GM23338 (cell line): ENCODE measurements at regions not wholly inside any gene's neighbourhood (a gene's known extent, or its start where the extent isn't known, plus 50 kb on each side); places are given as distances from the start of the nearest gene placed in this dataset.

Experiments
- ATAC-seq: fragments of 200-7000 bp; cut with Tn5 transposase; 3 replicates; pipeline ENCODE4 v1.9.1; 2020
- DNase-seq: peaks from one replicate; pipeline ENCODE4 v3.0.0-alpha.2; 2015; ENCODE audit warnings: low spot score
- H2AFZ ChIP-seq: fragments of 200-600 bp; sonication (generic); 2 replicates; pipeline ENCODE4 v1.8.0; 2016; ENCODE audit warnings: antibody characterized with exemption, mild to moderate bottlenecking, moderate library complexity
- H3F3A ChIP-seq: fragments of 200-600 bp; sonication (generic); replicated peaks from 2 replicates; pipeline ENCODE4 v1.8.0; 2017; ENCODE audit warnings: antibody characterized with exemption, mixed run types, low read depth
- H3K27ac ChIP-seq: fragments of 200-600 bp; sonication (generic); 2 replicates; pipeline ENCODE4 v1.6.1; 2016; ENCODE audit warnings: low read depth
- H3K27me3 ChIP-seq: fragments of 200-600 bp; sonication (generic); 2 replicates; pipeline ENCODE4 v1.8.0; 2016; ENCODE audit warnings: mild to moderate bottlenecking, mixed run types, moderate library complexity; ENCODE audit not compliant: insufficient read depth
- H3K36me3 ChIP-seq: fragments of 200-600 bp; sonication (generic); 2 replicates; pipeline ENCODE4 v1.8.0; 2016; ENCODE audit warnings: mild to moderate bottlenecking; ENCODE audit not compliant: insufficient read depth
- H3K4me1 ChIP-seq: fragments of 200-600 bp; sonication (generic); 2 replicates; pipeline ENCODE4 v1.8.0; 2016; ENCODE audit warnings: mild to moderate bottlenecking, moderate library complexity; ENCODE audit not compliant: insufficient read depth
- H3K4me2 ChIP-seq: fragments of 200-600 bp; sonication (generic); 2 replicates; pipeline ENCODE4 v1.7.1; 2017; ENCODE audit warnings: mixed run types
- H3K4me3 ChIP-seq: fragments of 200-600 bp; sonication (generic); 2 replicates; pipeline ENCODE4 v1.6.1; 2016; ENCODE audit warnings: mixed run types
- H3K79me2 ChIP-seq: fragments of 200-600 bp; sonication (generic); replicated peaks from 2 replicates; pipeline ENCODE4 v1.8.0; 2017; ENCODE audit warnings: mild to moderate bottlenecking; ENCODE audit not compliant: insufficient read depth
- H3K9me2 ChIP-seq: fragments of 200-600 bp; sonication (generic); 2 replicates; pipeline ENCODE4 v1.8.0; 2017; ENCODE audit not compliant: insufficient read depth
- H4K20me1 ChIP-seq: fragments of 200-600 bp; sonication (generic); replicated peaks from 2 replicates; pipeline ENCODE4 v1.8.0; 2017; ENCODE audit warnings: mild to moderate bottlenecking; ENCODE audit not compliant: insufficient read depth
- H3K27ac Mint-ChIP-seq: 2 replicates; pipeline ENCODE4 v1.8.0; 2020; ENCODE audit warnings: inconsistent platforms, mild to moderate bottlenecking, moderate library complexity, mixed read lengths
- H3K27me3 Mint-ChIP-seq: 3 replicates; pipeline ENCODE4 v1.8.0; 2022; ENCODE audit warnings: low read depth, mild to moderate bottlenecking, moderate library complexity, mixed read lengths, inconsistent platforms; ENCODE audit not compliant: insufficient read depth, poor library complexity
- H3K36me3 Mint-ChIP-seq: 3 replicates; pipeline ENCODE4 v1.8.0; 2021; ENCODE audit warnings: low read depth, mild to moderate bottlenecking, inconsistent platforms, moderate library complexity, mixed read lengths
- H3K4me1 Mint-ChIP-seq: 3 replicates; pipeline ENCODE4 v1.8.0; 2020; ENCODE audit warnings: mild to moderate bottlenecking, inconsistent platforms, mixed read lengths
- H3K4me3 Mint-ChIP-seq: 3 replicates; pipeline ENCODE4 v1.8.0; 2021; ENCODE audit warnings: moderate library complexity, mild to moderate bottlenecking, inconsistent platforms, mixed read lengths
- H3K9me3 Mint-ChIP-seq: 3 replicates; pipeline ENCODE4 v1.8.0; 2020; ENCODE audit warnings: moderate library complexity, mild to moderate bottlenecking, inconsistent platforms, mixed read lengths
- CREB1 ChIP-seq: fragments of 250-450 bp; sonication (Bioruptor Pico); IDR thresholded peaks from 2 replicates; pipeline ENCODE4 v1.5.0; 2020; ENCODE audit warnings: low read depth, mild to moderate bottlenecking, moderate library complexity
- EZH2 ChIP-seq: fragments of 200-600 bp; sonication (generic); IDR thresholded peaks from one replicate; pipeline ENCODE4 v1.8.0; 2017; ENCODE audit warnings: antibody characterized with exemption, mild to moderate bottlenecking, low read depth; ENCODE audit not compliant: unreplicated experiment
- EZH2phosphoT487 ChIP-seq: fragments of 200-600 bp; sonication (generic); IDR thresholded peaks from one replicate; pipeline ENCODE4 v1.8.1; 2018; ENCODE audit warnings: antibody characterized with exemption; ENCODE audit not compliant: unreplicated experiment
- JUNB ChIP-seq: IDR thresholded peaks from one replicate; pipeline ENCODE4 v1.6.1; 2016; ENCODE audit warnings: antibody characterized with exemption; ENCODE audit not compliant: unreplicated experiment
- NANOG ChIP-seq: IDR thresholded peaks from 2 replicates; pipeline ENCODE4 v1.6.1; 2016; ENCODE audit warnings: antibody characterized with exemption, borderline replicate concordance
- POLR2AphosphoS5 ChIP-seq: IDR thresholded peaks from 2 replicates; pipeline ENCODE4 v1.6.1; 2016; ENCODE audit warnings: antibody characterized with exemption, low read depth
- REST ChIP-seq: IDR thresholded peaks from one replicate; pipeline ENCODE4 v1.6.1; 2018; ENCODE audit warnings: antibody characterized with exemption; ENCODE audit not compliant: unreplicated experiment
- STAT1 ChIP-seq: IDR thresholded peaks from one replicate; pipeline ENCODE4 v1.6.1; 2016; ENCODE audit warnings: antibody characterized with exemption; ENCODE audit not compliant: unreplicated experiment
- ZNF114 ChIP-seq: fragments of 250-450 bp; sonication (Bioruptor Pico); IDR thresholded peaks from 2 replicates; pipeline ENCODE4 v1.5.0; 2020; ENCODE audit warnings: mild to moderate bottlenecking, moderate library complexity
- ZNF331 ChIP-seq: fragments of 250-450 bp; sonication (Bioruptor Pico); IDR thresholded peaks from 2 replicates; pipeline ENCODE4 v1.5.0; 2020; ENCODE audit warnings: low read depth, mild to moderate bottlenecking, moderate library complexity
- TF ChIP-seq, protein P1 (sequence below), 2 experiments: fragments of 200-600 bp in 1 of 2; sonication (generic) in 1 of 2; conservative IDR thresholded peaks; 2 replicates each; pipeline versions ENCODE4 v1.5.1 to v1.6.1; 2016 to 2017; ENCODE audit warnings: antibody characterized with exemption in 2 of 2, low read depth in 2 of 2, mild to moderate bottlenecking in 2 of 2, moderate library complexity in 1 of 2
- TF ChIP-seq, protein P2 (sequence below): IDR thresholded peaks from 2 replicates; pipeline ENCODE4 v1.6.1; 2016; ENCODE audit warnings: antibody characterized with exemption

GRCh38 chr7:114026486-114027089 lies 107.8 kb upstream of the PPP1R3A start:
- Histone ChIP-seq H3F3A (no peaks in the 10 kb centered on the region), H3K79me2 (no peaks in the 10 kb centered on the region), H4K20me1 (no peaks in the 10 kb centered on the region), H3K4me2 (no peak overlapping the region), H3K27ac (no peak overlapping the region), H3K4me3 (no peak overlapping the region), H3K4me1 (no peaks in the 10 kb centered on the region), H3K36me3 (no peaks in the 10 kb centered on the region), H3K27me3 (no peaks in the 10 kb centered on the region), H3K9me2 (no peaks in the 10 kb centered on the region), H2AFZ (no peak overlapping the region)
- H3K27ac Mint-ChIP-seq = no peak overlapping the region
- H3K9me3 Mint-ChIP-seq = no peaks in the 10 kb centered on the region
- DNase-seq = peak; percentile 86
- H3K4me3 Mint-ChIP-seq = no peak overlapping the region
- no peaks in the 10 kb centered on the region for H3K4me1 Mint-ChIP-seq
- H3K27me3 Mint-ChIP-seq = peaks cover 5% of the 10 kb centered on the region
- ATAC-seq = no peak
- no peaks in the 10 kb centered on the region for H3K36me3 Mint-ChIP-seq
- TF ChIP-seq, protein P1, sequence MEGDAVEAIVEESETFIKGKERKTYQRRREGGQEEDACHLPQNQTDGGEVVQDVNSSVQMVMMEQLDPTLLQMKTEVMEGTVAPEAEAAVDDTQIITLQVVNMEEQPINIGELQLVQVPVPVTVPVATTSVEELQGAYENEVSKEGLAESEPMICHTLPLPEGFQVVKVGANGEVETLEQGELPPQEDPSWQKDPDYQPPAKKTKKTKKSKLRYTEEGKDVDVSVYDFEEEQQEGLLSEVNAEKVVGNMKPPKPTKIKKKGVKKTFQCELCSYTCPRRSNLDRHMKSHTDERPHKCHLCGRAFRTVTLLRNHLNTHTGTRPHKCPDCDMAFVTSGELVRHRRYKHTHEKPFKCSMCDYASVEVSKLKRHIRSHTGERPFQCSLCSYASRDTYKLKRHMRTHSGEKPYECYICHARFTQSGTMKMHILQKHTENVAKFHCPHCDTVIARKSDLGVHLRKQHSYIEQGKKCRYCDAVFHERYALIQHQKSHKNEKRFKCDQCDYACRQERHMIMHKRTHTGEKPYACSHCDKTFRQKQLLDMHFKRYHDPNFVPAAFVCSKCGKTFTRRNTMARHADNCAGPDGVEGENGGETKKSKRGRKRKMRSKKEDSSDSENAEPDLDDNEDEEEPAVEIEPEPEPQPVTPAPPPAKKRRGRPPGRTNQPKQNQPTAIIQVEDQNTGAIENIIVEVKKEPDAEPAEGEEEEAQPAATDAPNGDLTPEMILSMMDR (conservative IDR thresholded peaks at IDR 0.05; ENCODE audit: low read depth in 2 of 2) = peak; percentile 60 to 67
- TF ChIP-seq ZNF114 (CRISPR knock-in tag) = no peak
- TF ChIP-seq EZH2 = no peak

DNA sequence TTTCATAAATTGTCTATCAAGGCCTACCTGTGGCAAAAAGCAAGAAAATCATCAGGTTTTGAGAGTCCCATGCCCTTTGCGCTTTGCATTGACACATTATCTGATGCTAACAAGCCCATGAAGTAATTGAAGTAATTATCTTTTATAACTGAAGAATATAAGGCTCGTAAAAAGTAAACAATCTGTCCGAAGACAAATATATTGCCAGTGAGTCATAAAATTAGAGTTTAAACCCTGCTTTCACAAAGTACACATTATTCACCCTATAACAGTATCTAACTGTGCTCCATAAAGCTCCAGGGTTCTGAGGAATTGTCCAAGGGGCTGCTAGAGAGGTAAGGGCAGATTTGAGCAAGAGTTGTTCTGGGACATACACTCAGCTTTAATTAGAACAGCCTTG lies 102.3 kb upstream of the PPP1R3A start:
- no peaks in the 10 kb centered on the region for H3K9me2 ChIP-seq
- H3K27ac ChIP-seq = no peak overlapping the region
- no peaks in the 10 kb centered on the region for H3K79me2 ChIP-seq
- no peak overlapping the region for H3K4me3 Mint-ChIP-seq
- no peaks in the 10 kb centered on the region for H3K9me3 Mint-ChIP-seq
- H3K27me3 Mint-ChIP-seq = peaks cover 3% of the 10 kb centered on the region
- H3K36me3 ChIP-seq = no peaks in the 10 kb centered on the region
- no peaks in the 10 kb centered on the region for H3K27me3 ChIP-seq
- no peak overlapping the region for H3K27ac Mint-ChIP-seq
- H3F3A ChIP-seq = no peaks in the 10 kb centered on the region
- no peak overlapping the region for H2AFZ ChIP-seq
- no peak overlapping the region for H3K4me3 ChIP-seq
- H3K4me1 ChIP-seq = no peaks in the 10 kb centered on the region
- ATAC-seq (no peak), DNase-seq (no peak)
- H3K36me3 Mint-ChIP-seq = no peaks in the 10 kb centered on the region
- no peaks in the 10 kb centered on the region for H3K4me1 Mint-ChIP-seq
- H3K4me2 ChIP-seq = no peak overlapping the region
- H4K20me1 ChIP-seq = no peaks in the 10 kb centered on the region
- TF ChIP-seq, protein P2, sequence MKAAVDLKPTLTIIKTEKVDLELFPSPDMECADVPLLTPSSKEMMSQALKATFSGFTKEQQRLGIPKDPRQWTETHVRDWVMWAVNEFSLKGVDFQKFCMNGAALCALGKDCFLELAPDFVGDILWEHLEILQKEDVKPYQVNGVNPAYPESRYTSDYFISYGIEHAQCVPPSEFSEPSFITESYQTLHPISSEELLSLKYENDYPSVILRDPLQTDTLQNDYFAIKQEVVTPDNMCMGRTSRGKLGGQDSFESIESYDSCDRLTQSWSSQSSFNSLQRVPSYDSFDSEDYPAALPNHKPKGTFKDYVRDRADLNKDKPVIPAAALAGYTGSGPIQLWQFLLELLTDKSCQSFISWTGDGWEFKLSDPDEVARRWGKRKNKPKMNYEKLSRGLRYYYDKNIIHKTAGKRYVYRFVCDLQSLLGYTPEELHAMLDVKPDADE = no peak
- TF ChIP-seq, protein P1 (conservative IDR thresholded peaks at IDR 0.05; ENCODE audit: low read depth in 2 of 2) = no peak
- TF ChIP-seq ZNF114 (CRISPR knock-in tag) (no peak), EZH2 (no peak), NANOG (no peak), JUNB (no peak), EZH2phosphoT487 (no peak), CREB1 (CRISPR knock-in tag) (no peak), STAT1 (no peak), REST (no peak), POLR2AphosphoS5 (no peak), ZNF331 (CRISPR knock-in tag) (no peak)
